Gastroesophageal sphincter (tissue), 4 donors: ENCODE measurements at regions not wholly inside any gene's neighbourhood (a gene's known extent, or its start where the extent isn't known, plus 50 kb on each side); places are given as distances from the start of the nearest gene placed in this dataset.

Experiments used
- ATAC-seq: fragments of 150-250 bp; one replicate; pipeline ENCODE4 v1.9.1; 2016; ENCODE audit warnings: mild to moderate bottlenecking, moderate library complexity
- H3K27ac ChIP-seq, 4 donors: fragments of 200-600 bp; sonication (generic) in 3 of 4; 1 replicate in 3 of 4; 2 replicates in 1 of 4; pipeline ENCODE4 v1.5.1; 2016 to 2019
- H3K27me3 ChIP-seq: fragments of 200-600 bp; sonication (generic); one replicate; pipeline ENCODE4 v1.5.1; 2019
- H3K36me3 ChIP-seq, 2 donors: fragments of 200-600 bp; sonication (generic); one replicate each; pipeline ENCODE4 v1.5.1; 2019; ENCODE audit warnings: control low read depth in 1 of 2
- H3K4me1 ChIP-seq, 3 donors: fragments of 200-600 bp; sonication (generic); 1 replicate in 2 of 3; 2 replicates in 1 of 3; pipeline ENCODE4 v1.5.1; 2016 to 2019; ENCODE audit warnings: control low read depth in 2 of 3
- H3K4me3 ChIP-seq, 2 donors: fragments of 200-600 bp; sonication (generic); one replicate each; pipeline ENCODE4 v1.5.1; 2019; ENCODE audit warnings: mild to moderate bottlenecking in 1 of 2, moderate library complexity in 1 of 2
- H3K9me3 ChIP-seq, 3 donors: fragments of 200-600 bp; sonication (generic); one replicate each; pipeline ENCODE4 v1.5.1; 2017 to 2019; ENCODE audit warnings: control low read depth in 2 of 3
- CTCF ChIP-seq, 4 experiments: fragments of 200-600 bp in 2 of 4; fragments of 450-650 bp in 2 of 4; sonication (generic) in 1 of 4; IDR thresholded peaks; one replicate each; pipeline ENCODE4 v1.5.1; 2017 to 2019; ENCODE audit warnings: antibody characterized with exemption in 4 of 4, mild to moderate bottlenecking in 2 of 4, moderate library complexity in 2 of 4
- EP300 ChIP-seq: sonication (generic); formaldehyde crosslinking; IDR thresholded peaks from one replicate; pipeline ENCODE4 v1.6.1; 2017; ENCODE audit warnings: antibody characterized with exemption, mild to moderate bottlenecking
- POLR2A ChIP-seq, 2 donors: fragments of 450-650 bp; IDR thresholded peaks; one replicate each; pipeline ENCODE4 v1.6.1; 2017; ENCODE audit warnings: antibody characterized with exemption in 2 of 2, mild to moderate bottlenecking in 2 of 2, moderate library complexity in 1 of 2
- POLR2AphosphoS5 ChIP-seq: sonication (generic); formaldehyde crosslinking; IDR thresholded peaks from one replicate; pipeline ENCODE4 v1.6.1; 2017; ENCODE audit warnings: antibody characterized with exemption
- WGBS, 2 donors: methylation state at CpG; one replicate each; pipeline ENCODE4 v1.1.5; 2018; ENCODE audit warnings: low coverage in 1 of 2; 5-methylcytosine and 5-hydroxymethylcytosine counted together

- TF ChIP-seq POLR2A (IDR thresholded peaks at IDR 0.05) (no peak), CTCF (IDR thresholded peaks at IDR 0.05) (no peak), POLR2AphosphoS5 (no peak), EP300 (no peak)
Measured at GRCh38 chr11:76280151-76280881, 74.0 kb upstream of the WNT11 start.

GRCh38 chr11:76279646-76280045 lies 73.3 kb upstream of the WNT11 start:
- 80 to 91% methylated on average over 2 to 6 of the region's 7 CpGs for WGBS, 2 donors
- no peak for TF ChIP-seq CTCF (IDR thresholded peaks at IDR 0.05)
- TF ChIP-seq POLR2A (IDR thresholded peaks at IDR 0.05): no peak
- no peak for TF ChIP-seq POLR2AphosphoS5
- TF ChIP-seq EP300: no peak
- no peak overlapping the region for H3K27ac ChIP-seq
- no peaks in the 10 kb centered on the region for H3K27me3 ChIP-seq
- no peak overlapping the region for H3K4me3 ChIP-seq
- no peaks in the 10 kb centered on the region for H3K4me1 ChIP-seq
- ATAC-seq: no peak
- H3K9me3 ChIP-seq: peaks cover 0 to 8% (median 0%) of the 10 kb centered on the region in 3 donors
- H3K36me3 ChIP-seq: no peaks in the 10 kb centered on the region

More at GRCh38 chr11:76280151-76280881, 74.0 kb upstream of the WNT11 start:
- no peak overlapping the region for H3K27ac ChIP-seq
- no peaks in the 10 kb centered on the region for H3K27me3 ChIP-seq
- H3K4me1 ChIP-seq: no peaks in the 10 kb centered on the region
- WGBS, 2 donors: 60 to 86% methylated on average over 1 to 4 of the region's 16 CpGs
- H3K9me3 ChIP-seq: peaks cover 0 to 1% (median 0%) of the 10 kb centered on the region in 3 donors
- no peak overlapping the region for H3K4me3 ChIP-seq
- ATAC-seq: no peak
- no peaks in the 10 kb centered on the region for H3K36me3 ChIP-seq

GRCh38 chr11:76279038-76279437 lies 72.7 kb upstream of the WNT11 start:
- H3K4me3 ChIP-seq: no peak overlapping the region
- no peak for TF ChIP-seq POLR2AphosphoS5
- TF ChIP-seq CTCF (IDR thresholded peaks at IDR 0.05): no peak
- TF ChIP-seq EP300: no peak
- no peak for TF ChIP-seq POLR2A (IDR thresholded peaks at IDR 0.05)
- H3K27ac ChIP-seq: no peak overlapping the region
- H3K9me3 ChIP-seq: peaks cover 0 to 14% (median 0%) of the 10 kb centered on the region in 3 donors
- no peaks in the 10 kb centered on the region for H3K36me3 ChIP-seq
- no peak for ATAC-seq
- no peaks in the 10 kb centered on the region for H3K27me3 ChIP-seq
- no peaks in the 10 kb centered on the region for H3K4me1 ChIP-seq
- WGBS, 2 donors: 98 to 100% methylated on average over 1 to 6 of the region's 6 CpGs

GRCh38 chr11:76278526-76278925 lies 72.2 kb upstream of the WNT11 start:
- no peak for TF ChIP-seq POLR2AphosphoS5
- TF ChIP-seq POLR2A (IDR thresholded peaks at IDR 0.05): no peak
- Histone ChIP-seq H3K4me3 (no peak overlapping the region), H3K27me3 (no peaks in the 10 kb centered on the region), H3K36me3 (no peaks in the 10 kb centered on the region), H3K9me3 (peaks cover 0 to 17% (median 0%) of the 10 kb centered on the region in 3 donors), H3K4me1 (no peaks in the 10 kb centered on the region), H3K27ac (no peak overlapping the region)
- no peak for ATAC-seq
- WGBS, 2 donors: 94 to 100% methylated on average over 2 to 3 of the region's 4 CpGs

- no peaks in the 10 kb centered on the region for H3K4me1 ChIP-seq
- no peaks in the 10 kb centered on the region for H3K36me3 ChIP-seq
- no peaks in the 10 kb centered on the region for H3K27me3 ChIP-seq
- WGBS, 2 donors: 100% methylated on average over 1 of the region's 25 CpGs; no CpG with 5 or more reads in 1 of the 2 donors
- no peak overlapping the region for H3K4me3 ChIP-seq
- TF ChIP-seq POLR2A (IDR thresholded peaks at IDR 0.05) (no peak), EP300 (no peak), CTCF (IDR thresholded peaks at IDR 0.05) (no peak), POLR2AphosphoS5 (no peak)
- H3K27ac ChIP-seq: no peak overlapping the region
- no peak for ATAC-seq
- H3K9me3 ChIP-seq: peaks cover 0 to 17% (median 0%) of the 10 kb centered on the region in 3 donors
Measured at GRCh38 chr11:76277298-76278175, 71.2 kb upstream of the WNT11 start.
